GM12892 (cell line): ENCODE measurements at regions not wholly inside any gene's neighbourhood (a gene's known extent, or its start where the extent isn't known, plus 50 kb on each side); places are given as distances from the start of the nearest gene placed in this dataset.

Experiments
- DNase-seq: peaks from one replicate; pipeline ENCODE4 v3.0.0; 2011; ENCODE audit not compliant: insufficient read length
- FAIRE-seq: peaks from 2 replicates; lab custom pipeline; 2011; peaks lifted over from hg19 to GRCh38; lab: Jason Lieb, UNC
- POLR2A ChIP-seq: IDR thresholded peaks from 2 replicates; pipeline ENCODE4 v1.6.1; 2011; ENCODE audit warnings: low read depth, low read length, control low read depth
- POLR2AphosphoS5 ChIP-seq: IDR thresholded peaks from 2 replicates; pipeline ENCODE4 v1.6.1; 2011; ENCODE audit warnings: low read depth, low read length, control low read depth
- TAF1 ChIP-seq: IDR thresholded peaks from 2 replicates; pipeline ENCODE4 v1.6.1; 2011; ENCODE audit warnings: low read depth, mild to moderate bottlenecking, control low read depth, low read length, borderline replicate concordance

GRCh38 chr13:22168437-22169190 is 497.7 kb downstream of the FGF9 start:
- DNase-seq: no peak
- no peak for TF ChIP-seq POLR2AphosphoS5
- TF ChIP-seq TAF1: no peak
- TF ChIP-seq POLR2A: no peak
- peak; percentile 30 for FAIRE-seq

- DNase-seq: no peak
- no peak for FAIRE-seq
- TF ChIP-seq TAF1 (no peak), POLR2AphosphoS5 (no peak), POLR2A (no peak)
Measured at GRCh38 chr13:22169473-22169872, 498.6 kb downstream of the FGF9 start.

- FAIRE-seq (no peak), DNase-seq (no peak)
- TF ChIP-seq POLR2A: no peak
Measured at GRCh38 chr13:22173610-22174009, 502.7 kb downstream of the FGF9 start.

- FAIRE-seq (no peak), DNase-seq (no peak)
- TF ChIP-seq TAF1 (no peak), POLR2A (no peak), POLR2AphosphoS5 (no peak)
Measured at GRCh38 chr13:22175241-22175640, 504.4 kb downstream of the FGF9 start.

- DNase-seq: no peak
- FAIRE-seq: no peak
- TF ChIP-seq POLR2AphosphoS5: no peak
- no peak for TF ChIP-seq TAF1
- TF ChIP-seq POLR2A: no peak
Measured at GRCh38 chr13:22175815-22176214, 504.9 kb downstream of the FGF9 start.

- no peak for FAIRE-seq
- no peak for TF ChIP-seq POLR2AphosphoS5
- TF ChIP-seq POLR2A: no peak
- no peak for TF ChIP-seq TAF1
- DNase-seq: no peak
Measured at GRCh38 chr13:22176968-22177520, 506.2 kb downstream of the FGF9 start.

GRCh38 chr13:22178878-22179277 is 508.0 kb downstream of the FGF9 start:
- FAIRE-seq (no peak), DNase-seq (no peak)
- no peak for TF ChIP-seq POLR2AphosphoS5
- no peak for TF ChIP-seq POLR2A
- no peak for TF ChIP-seq TAF1

GRCh38 chr13:22187329-22187728 is 516.5 kb downstream of the FGF9 start:
- no peak for DNase-seq
- no peak for FAIRE-seq
- no peak for TF ChIP-seq POLR2AphosphoS5
- no peak for TF ChIP-seq TAF1
- TF ChIP-seq POLR2A: no peak

GRCh38 chr13:22189176-22190048 is 518.5 kb downstream of the FGF9 start:
- FAIRE-seq: no peak
- no peak for DNase-seq
- no peak for TF ChIP-seq TAF1
- no peak for TF ChIP-seq POLR2AphosphoS5
- TF ChIP-seq POLR2A: no peak

GRCh38 chr13:22193070-22193469 is 522.2 kb downstream of the FGF9 start:
- TF ChIP-seq POLR2AphosphoS5: no peak
- no peak for TF ChIP-seq TAF1
- no peak for DNase-seq
- FAIRE-seq: no peak

GRCh38 chr13:22194106-22194805 is 523.4 kb downstream of the FGF9 start:
- TF ChIP-seq POLR2A (no peak), TAF1 (no peak), POLR2AphosphoS5 (no peak)
- FAIRE-seq (no peak), DNase-seq (no peak)
